Lower leg skin (tissue), 3 donors: ENCODE measurements at regions not wholly inside any gene's neighbourhood (a gene's known extent, or its start where the extent isn't known, plus 50 kb on each side); places are given as distances from the start of the nearest gene placed in this dataset.

Source experiments
- POLR2A ChIP-seq, 2 donors: fragments of 450-650 bp; IDR thresholded peaks; one replicate each; pipeline ENCODE4 v1.6.1; 2016 to 2017; ENCODE audit warnings: antibody characterized with exemption in 2 of 2, mild to moderate bottlenecking in 1 of 2, moderate library complexity in 1 of 2
- TF ChIP-seq, protein P1 (sequence below), 3 donors: fragments of 450-650 bp; IDR thresholded peaks; one replicate each; pipeline ENCODE4 v1.5.1; 2016; ENCODE audit warnings: antibody characterized with exemption in 3 of 3, mild to moderate bottlenecking in 3 of 3, moderate library complexity in 2 of 3

DNA sequence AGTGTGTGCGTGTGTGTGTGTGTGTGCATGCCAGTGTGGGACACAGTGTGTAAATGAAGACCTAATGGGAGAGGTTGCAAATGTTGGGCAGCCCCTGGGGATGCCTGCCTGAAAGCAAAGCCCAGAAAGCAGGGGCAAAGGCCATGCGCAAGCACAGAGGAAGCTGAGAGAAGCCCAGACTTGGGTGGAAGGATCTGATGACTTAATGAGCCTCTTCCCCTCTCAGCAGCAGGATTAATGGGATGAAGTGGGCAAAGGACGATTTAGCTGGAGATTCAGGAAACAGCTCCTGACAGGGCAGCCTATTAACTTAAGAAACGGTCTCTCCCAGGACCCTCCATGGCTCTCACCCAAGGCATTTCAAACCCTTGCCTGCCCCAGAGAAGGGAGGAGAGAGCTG lies 107.3 kb downstream of the EFNB1 start:
- TF ChIP-seq, protein P1, sequence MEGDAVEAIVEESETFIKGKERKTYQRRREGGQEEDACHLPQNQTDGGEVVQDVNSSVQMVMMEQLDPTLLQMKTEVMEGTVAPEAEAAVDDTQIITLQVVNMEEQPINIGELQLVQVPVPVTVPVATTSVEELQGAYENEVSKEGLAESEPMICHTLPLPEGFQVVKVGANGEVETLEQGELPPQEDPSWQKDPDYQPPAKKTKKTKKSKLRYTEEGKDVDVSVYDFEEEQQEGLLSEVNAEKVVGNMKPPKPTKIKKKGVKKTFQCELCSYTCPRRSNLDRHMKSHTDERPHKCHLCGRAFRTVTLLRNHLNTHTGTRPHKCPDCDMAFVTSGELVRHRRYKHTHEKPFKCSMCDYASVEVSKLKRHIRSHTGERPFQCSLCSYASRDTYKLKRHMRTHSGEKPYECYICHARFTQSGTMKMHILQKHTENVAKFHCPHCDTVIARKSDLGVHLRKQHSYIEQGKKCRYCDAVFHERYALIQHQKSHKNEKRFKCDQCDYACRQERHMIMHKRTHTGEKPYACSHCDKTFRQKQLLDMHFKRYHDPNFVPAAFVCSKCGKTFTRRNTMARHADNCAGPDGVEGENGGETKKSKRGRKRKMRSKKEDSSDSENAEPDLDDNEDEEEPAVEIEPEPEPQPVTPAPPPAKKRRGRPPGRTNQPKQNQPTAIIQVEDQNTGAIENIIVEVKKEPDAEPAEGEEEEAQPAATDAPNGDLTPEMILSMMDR (IDR thresholded peaks at IDR 0.05): no peak
- TF ChIP-seq POLR2A (IDR thresholded peaks at IDR 0.05): no peak
